NT2/D1 (cell line): ENCODE measurements at regions not wholly inside any gene's neighbourhood (a gene's known extent, or its start where the extent isn't known, plus 50 kb on each side); places are given as distances from the start of the nearest gene placed in this dataset.

Experiments used
- SUZ12 ChIP-seq: IDR thresholded peaks from 2 replicates; pipeline ENCODE4 v1.6.1; 2011; ENCODE audit not compliant: insufficient read length, insufficient read depth; ENCODE audit errors: extremely low read depth
- YY1 ChIP-seq: IDR thresholded peaks from 2 replicates; pipeline ENCODE4 v1.6.1; 2011; ENCODE audit not compliant: insufficient read length, insufficient read depth
- ZNF274 ChIP-seq: IDR thresholded peaks from 2 replicates; pipeline ENCODE4 v1.6.1; 2011; ENCODE audit warnings: mild to moderate bottlenecking, low read depth, low read length

GRCh38 chr12:60935981-60936761 is 1324.0 kb upstream of the USP15 start:
- TF ChIP-seq ZNF274 (no peak), SUZ12 (no peak), YY1 (no peak)
